GM21786 (cell line): ENCODE measurements at regions not wholly inside any gene's neighbourhood (a gene's known extent, or its start where the extent isn't known, plus 50 kb on each side); places are given as distances from the start of the nearest gene placed in this dataset.

Experiments used
- ATAC-seq: cut with Tn5 transposase; IDR thresholded peaks from one replicate; pipeline ENCODE4 v1.9.1; 2021; ENCODE audit not compliant: unreplicated experiment

- ATAC-seq, result no peak
These were observed 59.5 kb upstream of the TGM3 start for GRCh38 chr20:2236256-2236655.

GRCh38 chr20:2237059-2237458, 58.7 kb upstream of the TGM3 start:
- ATAC-seq, result no peak

GRCh38 chr20:2238601-2239000, 57.2 kb upstream of the TGM3 start:
- no peak for ATAC-seq

- ATAC-seq, result no peak
These were observed 55.0 kb upstream of the TGM3 start for GRCh38 chr20:2240835-2241234.

- ATAC-seq, result no peak
These were observed 53.1 kb upstream of the TGM3 start for GRCh38 chr20:2242678-2243077.

GRCh38 chr20:2244523-2244922, 51.3 kb upstream of the TGM3 start:
- no peak for ATAC-seq

- ATAC-seq, result no peak
These were observed 50.8 kb upstream of the TGM3 start for GRCh38 chr20:2244993-2245392.

- ATAC-seq, result no peak
These were observed 50.2 kb upstream of the TGM3 start for GRCh38 chr20:2245637-2246036.
